ENCODE measurements at regions not wholly inside any gene's neighbourhood (a gene's known extent, or its start where the extent isn't known, plus 50 kb on each side); places are given as distances from the start of the nearest gene placed in this dataset.

- DNase-seq (ENCODE audit: low read depth), result no peak
Observed at GRCh38 chr2:41475959-41476358, 571.9 kb upstream of the PKDCC start.

- no peak for DNase-seq (ENCODE audit: low read depth)
Observed at GRCh38 chr2:41482659-41483058, 565.2 kb upstream of the PKDCC start.

GRCh38 chr2:41483226-41483625, 564.6 kb upstream of the PKDCC start:
- DNase-seq (ENCODE audit: low read depth), result no peak

- no peak for DNase-seq (ENCODE audit: low read depth)
Observed at GRCh38 chr2:41483982-41484857, 563.6 kb upstream of the PKDCC start.

- no peak for DNase-seq (ENCODE audit: low read depth)
Observed at GRCh38 chr2:41484858-41485234, 563.0 kb upstream of the PKDCC start.

- DNase-seq (ENCODE audit: low read depth), result no peak
Observed at GRCh38 chr2:41486948-41487347, 560.9 kb upstream of the PKDCC start.

- no peak for DNase-seq (ENCODE audit: low read depth)
Observed at GRCh38 chr2:41488888-41489287, 558.9 kb upstream of the PKDCC start.

GRCh38 chr2:41489638-41490037, 558.2 kb upstream of the PKDCC start:
- no peak for DNase-seq (ENCODE audit: low read depth)

- DNase-seq (ENCODE audit: low read depth), result peak; percentile 1
Observed at GRCh38 chr2:41495050-41495449, 552.8 kb upstream of the PKDCC start.

- DNase-seq (ENCODE audit: low read depth), result no peak
Observed at GRCh38 chr2:41496908-41497307, 550.9 kb upstream of the PKDCC start.

- DNase-seq (ENCODE audit: low read depth), result no peak
Observed at GRCh38 chr2:41498781-41499180, 549.0 kb upstream of the PKDCC start.

- peak; percentile 3 for DNase-seq (ENCODE audit: low read depth)
Observed at GRCh38 chr2:41500895-41501294, 546.9 kb upstream of the PKDCC start.

- DNase-seq (ENCODE audit: low read depth), result no peak
Observed at GRCh38 chr2:41502752-41503151, 545.1 kb upstream of the PKDCC start.

GRCh38 chr2:41504532-41504931, 543.3 kb upstream of the PKDCC start:
- DNase-seq (ENCODE audit: low read depth), result no peak

- DNase-seq (ENCODE audit: low read depth), result no peak
Observed at GRCh38 chr2:41510108-41510507, 537.7 kb upstream of the PKDCC start.

GRCh38 chr2:41521211-41521610, 526.6 kb upstream of the PKDCC start:
- DNase-seq (ENCODE audit: low read depth), result no peak

- no peak for DNase-seq (ENCODE audit: low read depth)
Observed at GRCh38 chr2:41527525-41528323, 520.1 kb upstream of the PKDCC start.

- no peak for DNase-seq (ENCODE audit: low read depth)
Observed at GRCh38 chr2:41535575-41535974, 512.2 kb upstream of the PKDCC start.

- DNase-seq (ENCODE audit: low read depth), result no peak
Observed at GRCh38 chr2:41540272-41540998, 507.4 kb upstream of the PKDCC start.

GRCh38 chr2:41543726-41544125, 504.1 kb upstream of the PKDCC start:
- DNase-seq (ENCODE audit: low read depth), result no peak

- no peak for DNase-seq (ENCODE audit: low read depth)
Observed at GRCh38 chr2:41544709-41545108, 503.1 kb upstream of the PKDCC start.

- no peak for DNase-seq (ENCODE audit: low read depth)
Observed at GRCh38 chr2:41546031-41546430, 501.8 kb upstream of the PKDCC start.
